Tibial nerve (tissue), 4 donors: ENCODE measurements at regions not wholly inside any gene's neighbourhood (a gene's known extent, or its start where the extent isn't known, plus 50 kb on each side); places are given as distances from the start of the nearest gene placed in this dataset.

Source experiments
- DNase-seq, 2 donors: peaks; one replicate each; pipeline ENCODE4 v3.0.0-alpha.2; 2019; ENCODE audit warnings: low spot score in 2 of 2
- H3K27ac ChIP-seq, 4 donors: fragments of 200-600 bp; sonication (generic) in 3 of 4; one replicate each; pipeline ENCODE4 v1.5.1; 2017 to 2019; ENCODE audit warnings: mild to moderate bottlenecking in 1 of 4
- H3K27me3 ChIP-seq, 2 donors: fragments of 200-600 bp; sonication (generic) in 1 of 2; one replicate each; pipeline versions ENCODE4 v1.5.1 to v1.6.0; 2017 to 2019
- H3K36me3 ChIP-seq, 3 donors: fragments of 200-600 bp; sonication (generic); one replicate each; pipeline ENCODE4 v1.5.1; 2018 to 2019
- H3K4me1 ChIP-seq, 4 donors: fragments of 200-600 bp; sonication (generic) in 3 of 4; one replicate each; pipeline ENCODE4 v1.5.1; 2017 to 2019
- H3K4me3 ChIP-seq, 4 donors: fragments of 200-600 bp; sonication (generic) in 3 of 4; one replicate each; pipeline ENCODE4 v1.5.1; 2017 to 2019; ENCODE audit warnings: mild to moderate bottlenecking in 1 of 4, moderate library complexity in 1 of 4
- H3K9me3 ChIP-seq, 4 donors: fragments of 200-600 bp; sonication (generic) in 3 of 4; one replicate each; pipeline ENCODE4 v1.5.1; 2017 to 2019
- CTCF ChIP-seq, 5 experiments: fragments of 200-600 bp in 3 of 5; fragments of 450-650 bp in 2 of 5; sonication (generic) in 3 of 5; IDR thresholded peaks; one replicate each; pipeline ENCODE4 v1.5.1; 2016 to 2019; ENCODE audit warnings: antibody characterized with exemption in 5 of 5, mild to moderate bottlenecking in 3 of 5, moderate library complexity in 2 of 5
- EP300 ChIP-seq, 2 donors: sonication (generic); formaldehyde crosslinking; IDR thresholded peaks; one replicate each; pipeline ENCODE4 v1.6.1; 2017; ENCODE audit warnings: antibody characterized with exemption in 2 of 2, mild to moderate bottlenecking in 1 of 2
- POLR2A ChIP-seq, 2 donors: fragments of 450-650 bp; IDR thresholded peaks; one replicate each; pipeline ENCODE4 v1.6.1; 2017; ENCODE audit warnings: antibody characterized with exemption in 2 of 2, mild to moderate bottlenecking in 2 of 2, moderate library complexity in 2 of 2
- WGBS, 2 donors: methylation state at CpG; one replicate each; pipeline ENCODE4 v1.1.5; 2018; 5-methylcytosine and 5-hydroxymethylcytosine counted together

- DNase-seq = no peak
- TF ChIP-seq EP300 (IDR thresholded peaks at IDR 0.05) = no peak
- TF ChIP-seq POLR2A (IDR thresholded peaks at IDR 0.05) = no peak
- no peak for TF ChIP-seq CTCF (IDR thresholded peaks at IDR 0.05)
- Histone ChIP-seq H3K4me3 (no peak overlapping the region), H3K27ac (no peak overlapping the region), H3K4me1 (peaks cover 0 to 8% (median 0%) of the 10 kb centered on the region in 4 donors), H3K27me3 (no peaks in the 10 kb centered on the region), H3K36me3 (no peaks in the 10 kb centered on the region), H3K9me3 (no peaks in the 10 kb centered on the region)
Observed at GRCh38 chr1:188155261-188155660, 1326.5 kb downstream of the PLA2G4A start.

- DNase-seq = no peak
- no peak for TF ChIP-seq POLR2A (IDR thresholded peaks at IDR 0.05)
- TF ChIP-seq CTCF (IDR thresholded peaks at IDR 0.05) = no peak
- no peak for TF ChIP-seq EP300 (IDR thresholded peaks at IDR 0.05)
- WGBS, 2 donors = 69 to 79% methylated on average over 3 of the region's 3 CpGs
Observed at GRCh38 chr1:188164459-188164858, 1335.7 kb downstream of the PLA2G4A start.

GRCh38 chr1:188166654-188167053, 1337.9 kb downstream of the PLA2G4A start:
- 86 to 93% methylated on average over 1 of the region's 1 CpG for WGBS, 2 donors
- no peak for TF ChIP-seq POLR2A (IDR thresholded peaks at IDR 0.05)
- no peak for TF ChIP-seq CTCF (IDR thresholded peaks at IDR 0.05)
- TF ChIP-seq EP300 (IDR thresholded peaks at IDR 0.05) = no peak

More at GRCh38 chr1:188164459-188164858, 1335.7 kb downstream of the PLA2G4A start:
- Histone ChIP-seq H3K9me3 (no peaks in the 10 kb centered on the region), H3K4me3 (no peak overlapping the region), H3K36me3 (no peaks in the 10 kb centered on the region), H3K27me3 (no peaks in the 10 kb centered on the region), H3K4me1 (no peaks in the 10 kb centered on the region), H3K27ac (no peak overlapping the region)

GRCh38 chr1:188169971-188170370, 1341.2 kb downstream of the PLA2G4A start:
- no peak for TF ChIP-seq EP300 (IDR thresholded peaks at IDR 0.05)
- no peak for TF ChIP-seq POLR2A (IDR thresholded peaks at IDR 0.05)
- TF ChIP-seq CTCF (IDR thresholded peaks at IDR 0.05) = no peak
- 77 to 88% methylated on average over 1 of the region's 1 CpG for WGBS, 2 donors

More at GRCh38 chr1:188166654-188167053, 1337.9 kb downstream of the PLA2G4A start:
- Histone ChIP-seq H3K36me3 (no peaks in the 10 kb centered on the region), H3K27ac (no peak overlapping the region), H3K9me3 (no peaks in the 10 kb centered on the region), H3K4me3 (no peak overlapping the region), H3K4me1 (no peaks in the 10 kb centered on the region), H3K27me3 (no peaks in the 10 kb centered on the region)
- no peak for DNase-seq

GRCh38 chr1:188170411-188170810, 1341.7 kb downstream of the PLA2G4A start:
- no peak for DNase-seq
- Histone ChIP-seq H3K9me3 (no peaks in the 10 kb centered on the region), H3K27ac (no peak overlapping the region), H3K4me3 (no peak overlapping the region), H3K36me3 (no peaks in the 10 kb centered on the region), H3K27me3 (no peaks in the 10 kb centered on the region), H3K4me1 (no peaks in the 10 kb centered on the region)
- WGBS, 2 donors = 65% methylated on average over 1 of the region's 1 CpG
- TF ChIP-seq EP300 (IDR thresholded peaks at IDR 0.05) = no peak
- no peak for TF ChIP-seq CTCF (IDR thresholded peaks at IDR 0.05)
- no peak for TF ChIP-seq POLR2A (IDR thresholded peaks at IDR 0.05)

More at GRCh38 chr1:188169971-188170370, 1341.2 kb downstream of the PLA2G4A start:
- H3K27me3 ChIP-seq = no peaks in the 10 kb centered on the region
- no peak for DNase-seq
- H3K36me3 ChIP-seq = no peaks in the 10 kb centered on the region
- H3K4me1 ChIP-seq = no peaks in the 10 kb centered on the region
- no peak overlapping the region for H3K27ac ChIP-seq
- no peaks in the 10 kb centered on the region for H3K9me3 ChIP-seq
- no peak overlapping the region for H3K4me3 ChIP-seq
